GM23338 (cell line): ENCODE measurements at regions not wholly inside any gene's neighbourhood (a gene's known extent, or its start where the extent isn't known, plus 50 kb on each side); places are given as distances from the start of the nearest gene placed in this dataset.

Source experiments
- ATAC-seq: fragments of 200-7000 bp; cut with Tn5 transposase; 3 replicates; pipeline ENCODE4 v1.9.1; 2020
- DNase-seq: peaks from one replicate; pipeline ENCODE4 v3.0.0-alpha.2; 2015; ENCODE audit warnings: low spot score
- H2AFZ ChIP-seq: fragments of 200-600 bp; sonication (generic); 2 replicates; pipeline ENCODE4 v1.8.0; 2016; ENCODE audit warnings: antibody characterized with exemption, mild to moderate bottlenecking, moderate library complexity
- H3F3A ChIP-seq: fragments of 200-600 bp; sonication (generic); replicated peaks from 2 replicates; pipeline ENCODE4 v1.8.0; 2017; ENCODE audit warnings: antibody characterized with exemption, mixed run types, low read depth
- H3K27ac ChIP-seq: fragments of 200-600 bp; sonication (generic); 2 replicates; pipeline ENCODE4 v1.6.1; 2016; ENCODE audit warnings: low read depth
- H3K27me3 ChIP-seq: fragments of 200-600 bp; sonication (generic); 2 replicates; pipeline ENCODE4 v1.8.0; 2016; ENCODE audit warnings: mild to moderate bottlenecking, mixed run types, moderate library complexity; ENCODE audit not compliant: insufficient read depth
- H3K36me3 ChIP-seq: fragments of 200-600 bp; sonication (generic); 2 replicates; pipeline ENCODE4 v1.8.0; 2016; ENCODE audit warnings: mild to moderate bottlenecking; ENCODE audit not compliant: insufficient read depth
- H3K4me1 ChIP-seq: fragments of 200-600 bp; sonication (generic); 2 replicates; pipeline ENCODE4 v1.8.0; 2016; ENCODE audit warnings: mild to moderate bottlenecking, moderate library complexity; ENCODE audit not compliant: insufficient read depth
- H3K4me2 ChIP-seq: fragments of 200-600 bp; sonication (generic); 2 replicates; pipeline ENCODE4 v1.7.1; 2017; ENCODE audit warnings: mixed run types
- H3K4me3 ChIP-seq: fragments of 200-600 bp; sonication (generic); 2 replicates; pipeline ENCODE4 v1.6.1; 2016; ENCODE audit warnings: mixed run types
- H3K79me2 ChIP-seq: fragments of 200-600 bp; sonication (generic); replicated peaks from 2 replicates; pipeline ENCODE4 v1.8.0; 2017; ENCODE audit warnings: mild to moderate bottlenecking; ENCODE audit not compliant: insufficient read depth
- H3K9me2 ChIP-seq: fragments of 200-600 bp; sonication (generic); 2 replicates; pipeline ENCODE4 v1.8.0; 2017; ENCODE audit not compliant: insufficient read depth
- H4K20me1 ChIP-seq: fragments of 200-600 bp; sonication (generic); replicated peaks from 2 replicates; pipeline ENCODE4 v1.8.0; 2017; ENCODE audit warnings: mild to moderate bottlenecking; ENCODE audit not compliant: insufficient read depth
- H3K27ac Mint-ChIP-seq: 2 replicates; pipeline ENCODE4 v1.8.0; 2020; ENCODE audit warnings: inconsistent platforms, mild to moderate bottlenecking, moderate library complexity, mixed read lengths
- H3K27me3 Mint-ChIP-seq: 3 replicates; pipeline ENCODE4 v1.8.0; 2022; ENCODE audit warnings: low read depth, mild to moderate bottlenecking, moderate library complexity, mixed read lengths, inconsistent platforms; ENCODE audit not compliant: insufficient read depth, poor library complexity
- H3K36me3 Mint-ChIP-seq: 3 replicates; pipeline ENCODE4 v1.8.0; 2021; ENCODE audit warnings: low read depth, mild to moderate bottlenecking, inconsistent platforms, moderate library complexity, mixed read lengths
- H3K4me1 Mint-ChIP-seq: 3 replicates; pipeline ENCODE4 v1.8.0; 2020; ENCODE audit warnings: mild to moderate bottlenecking, inconsistent platforms, mixed read lengths
- H3K4me3 Mint-ChIP-seq: 3 replicates; pipeline ENCODE4 v1.8.0; 2021; ENCODE audit warnings: moderate library complexity, mild to moderate bottlenecking, inconsistent platforms, mixed read lengths
- H3K9me3 Mint-ChIP-seq: 3 replicates; pipeline ENCODE4 v1.8.0; 2020; ENCODE audit warnings: moderate library complexity, mild to moderate bottlenecking, inconsistent platforms, mixed read lengths
- CREB1 ChIP-seq: fragments of 250-450 bp; sonication (Bioruptor Pico); IDR thresholded peaks from 2 replicates; pipeline ENCODE4 v1.5.0; 2020; ENCODE audit warnings: low read depth, mild to moderate bottlenecking, moderate library complexity
- EZH2 ChIP-seq: fragments of 200-600 bp; sonication (generic); IDR thresholded peaks from one replicate; pipeline ENCODE4 v1.8.0; 2017; ENCODE audit warnings: antibody characterized with exemption, mild to moderate bottlenecking, low read depth; ENCODE audit not compliant: unreplicated experiment
- JUNB ChIP-seq: IDR thresholded peaks from one replicate; pipeline ENCODE4 v1.6.1; 2016; ENCODE audit warnings: antibody characterized with exemption; ENCODE audit not compliant: unreplicated experiment
- NANOG ChIP-seq: IDR thresholded peaks from 2 replicates; pipeline ENCODE4 v1.6.1; 2016; ENCODE audit warnings: antibody characterized with exemption, borderline replicate concordance
- POLR2AphosphoS5 ChIP-seq: IDR thresholded peaks from 2 replicates; pipeline ENCODE4 v1.6.1; 2016; ENCODE audit warnings: antibody characterized with exemption, low read depth
- STAT1 ChIP-seq: IDR thresholded peaks from one replicate; pipeline ENCODE4 v1.6.1; 2016; ENCODE audit warnings: antibody characterized with exemption; ENCODE audit not compliant: unreplicated experiment
- ZNF114 ChIP-seq: fragments of 250-450 bp; sonication (Bioruptor Pico); IDR thresholded peaks from 2 replicates; pipeline ENCODE4 v1.5.0; 2020; ENCODE audit warnings: mild to moderate bottlenecking, moderate library complexity
- ZNF331 ChIP-seq: fragments of 250-450 bp; sonication (Bioruptor Pico); IDR thresholded peaks from 2 replicates; pipeline ENCODE4 v1.5.0; 2020; ENCODE audit warnings: low read depth, mild to moderate bottlenecking, moderate library complexity
- TF ChIP-seq, protein P1 (sequence below): IDR thresholded peaks from one replicate; pipeline ENCODE4 v1.6.1; 2018; ENCODE audit warnings: antibody characterized with exemption; ENCODE audit not compliant: unreplicated experiment
- TF ChIP-seq, protein P2 (sequence below): fragments of 250-450 bp; sonication (Bioruptor Pico); IDR thresholded peaks from 2 replicates; pipeline ENCODE4 v1.5.0; 2020; ENCODE audit warnings: mild to moderate bottlenecking, moderate library complexity
- TF ChIP-seq, protein P3 (sequence below), 2 experiments: fragments of 200-600 bp in 1 of 2; sonication (generic) in 1 of 2; conservative IDR thresholded peaks; 2 replicates each; pipeline versions ENCODE4 v1.5.1 to v1.6.1; 2016 to 2017; ENCODE audit warnings: antibody characterized with exemption in 2 of 2, low read depth in 2 of 2, mild to moderate bottlenecking in 2 of 2, moderate library complexity in 1 of 2

DNA sequence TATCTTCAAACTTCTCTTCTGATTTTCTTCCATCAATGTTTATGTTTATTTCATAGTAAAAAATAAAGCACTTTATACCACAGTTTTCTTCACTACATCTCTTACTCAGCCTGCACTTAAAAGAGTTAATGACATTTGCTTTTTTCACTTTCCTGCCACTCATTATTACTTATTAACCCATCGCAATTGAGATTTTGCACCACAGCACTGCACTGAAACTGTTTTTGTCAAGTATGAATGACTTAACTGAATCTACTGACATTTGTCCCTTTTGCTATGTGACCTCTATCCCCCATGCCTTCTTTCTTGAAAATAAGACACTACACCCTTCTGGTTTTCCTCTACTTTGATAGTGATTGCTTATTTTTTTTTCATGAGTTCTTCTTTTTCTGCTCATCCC lies 739.7 kb upstream of the DPPA4 start:
- Histone ChIP-seq H3K27ac (no peak overlapping the region), H3K27me3 (no peaks in the 10 kb centered on the region), H4K20me1 (no peaks in the 10 kb centered on the region), H3F3A (no peaks in the 10 kb centered on the region), H3K36me3 (no peaks in the 10 kb centered on the region), H3K9me2 (no peaks in the 10 kb centered on the region), H3K4me2 (no peak overlapping the region), H3K79me2 (no peaks in the 10 kb centered on the region), H3K4me1 (no peaks in the 10 kb centered on the region), H3K4me3 (no peak overlapping the region), H2AFZ (no peak overlapping the region)
- H3K4me3 Mint-ChIP-seq = no peak overlapping the region
- ATAC-seq (no peak), DNase-seq (no peak)
- no peaks in the 10 kb centered on the region for H3K27me3 Mint-ChIP-seq
- H3K9me3 Mint-ChIP-seq = peaks cover 10% of the 10 kb centered on the region
- TF ChIP-seq, protein P1, sequence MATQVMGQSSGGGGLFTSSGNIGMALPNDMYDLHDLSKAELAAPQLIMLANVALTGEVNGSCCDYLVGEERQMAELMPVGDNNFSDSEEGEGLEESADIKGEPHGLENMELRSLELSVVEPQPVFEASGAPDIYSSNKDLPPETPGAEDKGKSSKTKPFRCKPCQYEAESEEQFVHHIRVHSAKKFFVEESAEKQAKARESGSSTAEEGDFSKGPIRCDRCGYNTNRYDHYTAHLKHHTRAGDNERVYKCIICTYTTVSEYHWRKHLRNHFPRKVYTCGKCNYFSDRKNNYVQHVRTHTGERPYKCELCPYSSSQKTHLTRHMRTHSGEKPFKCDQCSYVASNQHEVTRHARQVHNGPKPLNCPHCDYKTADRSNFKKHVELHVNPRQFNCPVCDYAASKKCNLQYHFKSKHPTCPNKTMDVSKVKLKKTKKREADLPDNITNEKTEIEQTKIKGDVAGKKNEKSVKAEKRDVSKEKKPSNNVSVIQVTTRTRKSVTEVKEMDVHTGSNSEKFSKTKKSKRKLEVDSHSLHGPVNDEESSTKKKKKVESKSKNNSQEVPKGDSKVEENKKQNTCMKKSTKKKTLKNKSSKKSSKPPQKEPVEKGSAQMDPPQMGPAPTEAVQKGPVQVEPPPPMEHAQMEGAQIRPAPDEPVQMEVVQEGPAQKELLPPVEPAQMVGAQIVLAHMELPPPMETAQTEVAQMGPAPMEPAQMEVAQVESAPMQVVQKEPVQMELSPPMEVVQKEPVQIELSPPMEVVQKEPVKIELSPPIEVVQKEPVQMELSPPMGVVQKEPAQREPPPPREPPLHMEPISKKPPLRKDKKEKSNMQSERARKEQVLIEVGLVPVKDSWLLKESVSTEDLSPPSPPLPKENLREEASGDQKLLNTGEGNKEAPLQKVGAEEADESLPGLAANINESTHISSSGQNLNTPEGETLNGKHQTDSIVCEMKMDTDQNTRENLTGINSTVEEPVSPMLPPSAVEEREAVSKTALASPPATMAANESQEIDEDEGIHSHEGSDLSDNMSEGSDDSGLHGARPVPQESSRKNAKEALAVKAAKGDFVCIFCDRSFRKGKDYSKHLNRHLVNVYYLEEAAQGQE = no peak
- TF ChIP-seq, protein P2, sequence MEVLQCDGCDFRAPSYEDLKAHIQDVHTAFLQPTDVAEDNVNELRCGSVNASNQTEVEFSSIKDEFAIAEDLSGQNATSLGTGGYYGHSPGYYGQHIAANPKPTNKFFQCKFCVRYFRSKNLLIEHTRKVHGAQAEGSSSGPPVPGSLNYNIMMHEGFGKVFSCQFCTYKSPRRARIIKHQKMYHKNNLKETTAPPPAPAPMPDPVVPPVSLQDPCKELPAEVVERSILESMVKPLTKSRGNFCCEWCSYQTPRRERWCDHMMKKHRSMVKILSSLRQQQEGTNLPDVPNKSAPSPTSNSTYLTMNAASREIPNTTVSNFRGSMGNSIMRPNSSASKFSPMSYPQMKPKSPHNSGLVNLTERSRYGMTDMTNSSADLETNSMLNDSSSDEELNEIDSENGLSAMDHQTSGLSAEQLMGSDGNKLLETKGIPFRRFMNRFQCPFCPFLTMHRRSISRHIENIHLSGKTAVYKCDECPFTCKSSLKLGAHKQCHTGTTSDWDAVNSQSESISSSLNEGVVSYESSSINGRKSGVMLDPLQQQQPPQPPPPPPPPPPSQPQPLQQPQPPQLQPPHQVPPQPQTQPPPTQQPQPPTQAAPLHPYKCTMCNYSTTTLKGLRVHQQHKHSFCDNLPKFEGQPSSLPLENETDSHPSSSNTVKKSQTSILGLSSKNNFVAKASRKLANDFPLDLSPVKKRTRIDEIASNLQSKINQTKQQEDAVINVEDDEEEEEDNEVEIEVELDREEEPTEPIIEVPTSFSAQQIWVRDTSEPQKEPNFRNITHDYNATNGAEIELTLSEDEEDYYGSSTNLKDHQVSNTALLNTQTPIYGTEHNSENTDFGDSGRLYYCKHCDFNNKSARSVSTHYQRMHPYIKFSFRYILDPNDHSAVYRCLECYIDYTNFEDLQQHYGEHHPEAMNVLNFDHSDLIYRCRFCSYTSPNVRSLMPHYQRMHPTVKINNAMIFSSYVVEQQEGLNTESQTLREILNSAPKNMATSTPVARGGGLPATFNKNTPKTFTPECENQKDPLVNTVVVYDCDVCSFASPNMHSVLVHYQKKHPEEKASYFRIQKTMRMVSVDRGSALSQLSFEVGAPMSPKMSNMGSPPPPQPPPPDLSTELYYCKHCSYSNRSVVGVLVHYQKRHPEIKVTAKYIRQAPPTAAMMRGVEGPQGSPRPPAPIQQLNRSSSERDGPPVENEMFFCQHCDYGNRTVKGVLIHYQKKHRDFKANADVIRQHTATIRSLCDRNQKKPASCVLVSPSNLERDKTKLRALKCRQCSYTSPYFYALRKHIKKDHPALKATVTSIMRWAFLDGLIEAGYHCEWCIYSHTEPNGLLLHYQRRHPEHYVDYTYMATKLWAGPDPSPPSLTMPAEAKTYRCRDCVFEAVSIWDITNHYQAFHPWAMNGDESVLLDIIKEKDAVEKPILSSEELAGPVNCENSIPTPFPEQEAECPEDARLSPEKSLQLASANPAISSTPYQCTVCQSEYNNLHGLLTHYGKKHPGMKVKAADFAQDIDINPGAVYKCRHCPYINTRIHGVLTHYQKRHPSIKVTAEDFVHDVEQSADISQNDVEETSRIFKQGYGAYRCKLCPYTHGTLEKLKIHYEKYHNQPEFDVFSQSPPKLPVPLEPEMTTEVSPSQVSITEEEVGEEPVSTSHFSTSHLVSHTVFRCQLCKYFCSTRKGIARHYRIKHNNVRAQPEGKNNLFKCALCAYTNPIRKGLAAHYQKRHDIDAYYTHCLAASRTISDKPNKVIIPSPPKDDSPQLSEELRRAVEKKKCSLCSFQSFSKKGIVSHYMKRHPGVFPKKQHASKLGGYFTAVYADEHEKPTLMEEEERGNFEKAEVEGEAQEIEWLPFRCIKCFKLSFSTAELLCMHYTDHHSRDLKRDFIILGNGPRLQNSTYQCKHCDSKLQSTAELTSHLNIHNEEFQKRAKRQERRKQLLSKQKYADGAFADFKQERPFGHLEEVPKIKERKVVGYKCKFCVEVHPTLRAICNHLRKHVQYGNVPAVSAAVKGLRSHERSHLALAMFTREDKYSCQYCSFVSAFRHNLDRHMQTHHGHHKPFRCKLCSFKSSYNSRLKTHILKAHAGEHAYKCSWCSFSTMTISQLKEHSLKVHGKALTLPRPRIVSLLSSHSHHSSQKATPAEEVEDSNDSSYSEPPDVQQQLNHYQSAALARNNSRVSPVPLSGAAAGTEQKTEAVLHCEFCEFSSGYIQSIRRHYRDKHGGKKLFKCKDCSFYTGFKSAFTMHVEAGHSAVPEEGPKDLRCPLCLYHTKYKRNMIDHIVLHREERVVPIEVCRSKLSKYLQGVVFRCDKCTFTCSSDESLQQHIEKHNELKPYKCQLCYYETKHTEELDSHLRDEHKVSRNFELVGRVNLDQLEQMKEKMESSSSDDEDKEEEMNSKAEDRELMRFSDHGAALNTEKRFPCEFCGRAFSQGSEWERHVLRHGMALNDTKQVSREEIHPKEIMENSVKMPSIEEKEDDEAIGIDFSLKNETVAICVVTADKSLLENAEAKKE (CRISPR knock-in tag) = no peak
- TF ChIP-seq NANOG = no peak
- TF ChIP-seq STAT1 = no peak
- no peak for TF ChIP-seq POLR2AphosphoS5
- TF ChIP-seq EZH2 = no peak
- no peak for TF ChIP-seq CREB1
- TF ChIP-seq ZNF114 (CRISPR knock-in tag) = no peak
- no peak for TF ChIP-seq ZNF331 (CRISPR knock-in tag)
- no peak for TF ChIP-seq JUNB
- TF ChIP-seq, protein P3, sequence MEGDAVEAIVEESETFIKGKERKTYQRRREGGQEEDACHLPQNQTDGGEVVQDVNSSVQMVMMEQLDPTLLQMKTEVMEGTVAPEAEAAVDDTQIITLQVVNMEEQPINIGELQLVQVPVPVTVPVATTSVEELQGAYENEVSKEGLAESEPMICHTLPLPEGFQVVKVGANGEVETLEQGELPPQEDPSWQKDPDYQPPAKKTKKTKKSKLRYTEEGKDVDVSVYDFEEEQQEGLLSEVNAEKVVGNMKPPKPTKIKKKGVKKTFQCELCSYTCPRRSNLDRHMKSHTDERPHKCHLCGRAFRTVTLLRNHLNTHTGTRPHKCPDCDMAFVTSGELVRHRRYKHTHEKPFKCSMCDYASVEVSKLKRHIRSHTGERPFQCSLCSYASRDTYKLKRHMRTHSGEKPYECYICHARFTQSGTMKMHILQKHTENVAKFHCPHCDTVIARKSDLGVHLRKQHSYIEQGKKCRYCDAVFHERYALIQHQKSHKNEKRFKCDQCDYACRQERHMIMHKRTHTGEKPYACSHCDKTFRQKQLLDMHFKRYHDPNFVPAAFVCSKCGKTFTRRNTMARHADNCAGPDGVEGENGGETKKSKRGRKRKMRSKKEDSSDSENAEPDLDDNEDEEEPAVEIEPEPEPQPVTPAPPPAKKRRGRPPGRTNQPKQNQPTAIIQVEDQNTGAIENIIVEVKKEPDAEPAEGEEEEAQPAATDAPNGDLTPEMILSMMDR (conservative IDR thresholded peaks at IDR 0.05; ENCODE audit: low read depth in 2 of 2) = no peak
- peaks cover 12% of the 10 kb centered on the region; the same call in 2 of the 3 replicates for H3K36me3 Mint-ChIP-seq
- no peak overlapping the region for H3K27ac Mint-ChIP-seq
- no peaks in the 10 kb centered on the region for H3K4me1 Mint-ChIP-seq
